ENCODE measurements at regions not wholly inside any gene's neighbourhood (a gene's known extent, or its start where the extent isn't known, plus 50 kb on each side); places are given as distances from the start of the nearest gene placed in this dataset.

GRCh38 chr20:63083831-63084562 lies 77.2 kb upstream of the BHLHE23 start (continued):
- TF ChIP-seq NR2C2 (CRISPR knock-in tag; IDR thresholded peaks at IDR 0.05; ENCODE audit: borderline replicate concordance), result 0 out of 2 replicates have a peak, but pooled peaks have one; percentile 18
- TF ChIP-seq SRY (CRISPR knock-in tag; IDR thresholded peaks at IDR 0.05), result peak; percentile 45; the same call in 1 of the 2 replicates
- TF ChIP-seq FOSL1 (CRISPR knock-in tag; IDR thresholded peaks at IDR 0.05; ENCODE audit: borderline replicate concordance), result no peak
- TF ChIP-seq ZNF326 (CRISPR knock-in tag; IDR thresholded peaks at IDR 0.05; ENCODE audit: borderline replicate concordance), result no peak
- no peak for TF ChIP-seq THAP9 (CRISPR knock-in tag; IDR thresholded peaks at IDR 0.05; ENCODE audit: borderline replicate concordance)
- TF ChIP-seq ZFY (CRISPR knock-in tag; IDR thresholded peaks at IDR 0.05), result peak; percentile 56; the same call in 1 of the 2 replicates
- no peak for TF ChIP-seq CC2D1A (CRISPR knock-in tag; IDR thresholded peaks at IDR 0.05)
- TF ChIP-seq ZNF704 (CRISPR knock-in tag; IDR thresholded peaks at IDR 0.05; ENCODE audit: borderline replicate concordance), result no peak
- 0 out of 2 replicates have a peak, but pooled peaks have one; percentile 74 for TF ChIP-seq ZXDC (CRISPR knock-in tag; IDR thresholded peaks at IDR 0.05)
- no peak for TF ChIP-seq ZNF329 (CRISPR knock-in tag; IDR thresholded peaks at IDR 0.05; ENCODE audit: low read depth)
- no peak for TF ChIP-seq ZNF317 (CRISPR knock-in tag; IDR thresholded peaks at IDR 0.05)
- peak; percentile 50; the same call in 1 of the 2 replicates for TF ChIP-seq ZBTB7A (CRISPR knock-in tag; IDR thresholded peaks at IDR 0.05)
- TF ChIP-seq MTF1 (CRISPR knock-in tag; IDR thresholded peaks at IDR 0.05), result no peak
- 0 out of 2 replicates have a peak, but pooled peaks have one; percentile 31 for TF ChIP-seq RFXAP (CRISPR knock-in tag; IDR thresholded peaks at IDR 0.05; ENCODE audit: borderline replicate concordance)
- no peak for TF ChIP-seq MLLT10 (CRISPR knock-in tag; IDR thresholded peaks at IDR 0.05)
- TF ChIP-seq PRDM10 (CRISPR knock-in tag; IDR thresholded peaks at IDR 0.05; ENCODE audit: low read depth), result no peak
- TF ChIP-seq NBN (conservative IDR thresholded peaks at IDR 0.05), result no peak

Measured in HepG2 (cell line).